ENCODE measurements at regions not wholly inside any gene's neighbourhood (a gene's known extent, or its start where the extent isn't known, plus 50 kb on each side); places are given as distances from the start of the nearest gene placed in this dataset.
"Not testable (repeated sequence)": the region's sequence is repeated elsewhere in the genome, so short reads cannot be mapped to it uniquely, and the experiment has no call there.

DNA sequence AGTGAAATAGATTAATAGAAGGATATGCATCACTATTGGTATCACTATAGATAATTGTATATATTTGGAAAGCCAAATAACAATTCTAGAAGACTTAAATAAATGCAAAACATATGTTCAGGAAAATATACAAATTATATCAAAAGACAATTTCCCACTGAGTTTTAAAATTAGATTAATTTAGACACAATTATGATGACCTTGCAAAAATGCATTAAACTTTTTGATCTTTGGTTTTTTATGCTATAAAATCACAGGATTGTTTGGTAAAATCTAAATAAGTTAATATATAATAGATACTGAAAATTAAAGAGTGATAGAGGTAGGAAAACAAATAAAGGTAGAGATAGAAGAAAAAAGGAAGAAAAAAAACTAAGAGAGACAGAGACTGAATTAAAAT, 2027.7 kb downstream of the MRPL39 start:
- Mint-ChIP-seq H3K9me3 (peaks cover 6% of the 10 kb centered on the region), H3K27me3 (no peaks in the 10 kb centered on the region), H3K27ac (ENCODE audit: low read depth) (no peak overlapping the region), H3K4me1 (no peaks in the 10 kb centered on the region), H3K36me3 (ENCODE audit: insufficient read depth) (no peaks in the 10 kb centered on the region), H3K4me3 (no peak overlapping the region)
- ATAC-seq (replicated peaks; ENCODE audit: extremely low read depth, poor library complexity, severe bottlenecking), result no peak
- DNase-seq (ENCODE audit: low spot score in 2 of 2), result no peak

DNA sequence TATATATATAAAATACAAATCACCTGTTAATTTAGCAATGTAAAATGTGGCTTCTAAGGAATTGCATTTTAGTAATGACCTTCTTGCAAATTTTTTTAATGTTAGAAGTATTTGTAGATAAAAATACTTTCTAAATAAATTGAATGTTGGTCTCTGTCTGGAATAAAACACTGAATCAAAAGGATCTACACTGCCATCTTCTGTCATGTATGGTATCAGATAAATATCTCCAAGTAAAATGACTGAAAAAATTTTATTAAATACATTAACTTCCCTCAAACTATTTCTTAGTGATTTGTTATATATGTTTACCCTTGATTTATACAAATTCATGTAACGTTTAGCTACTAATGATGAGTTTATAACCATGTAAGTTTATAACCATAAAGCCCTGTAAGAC, 2029.3 kb downstream of the MRPL39 start:
- DNase-seq (ENCODE audit: low spot score in 2 of 2) (no peak), ATAC-seq (replicated peaks; ENCODE audit: extremely low read depth, poor library complexity, severe bottlenecking) (no peak)
- no peak overlapping the region for H3K27ac Mint-ChIP-seq (ENCODE audit: low read depth)
- H3K36me3 Mint-ChIP-seq (ENCODE audit: insufficient read depth), result no peaks in the 10 kb centered on the region
- H3K4me3 Mint-ChIP-seq, result no peak overlapping the region
- no peaks in the 10 kb centered on the region for H3K27me3 Mint-ChIP-seq
- peaks cover 7% of the 10 kb centered on the region for H3K9me3 Mint-ChIP-seq
- no peaks in the 10 kb centered on the region for H3K4me1 Mint-ChIP-seq

- Mint-ChIP-seq H3K4me3 (no peak overlapping the region), H3K9me3 (peaks cover 7% of the 10 kb centered on the region), H3K27me3 (no peaks in the 10 kb centered on the region), H3K36me3 (ENCODE audit: insufficient read depth) (no peaks in the 10 kb centered on the region), H3K27ac (ENCODE audit: low read depth) (no peak overlapping the region), H3K4me1 (no peaks in the 10 kb centered on the region)
- ATAC-seq (replicated peaks; ENCODE audit: extremely low read depth, poor library complexity, severe bottlenecking), result no peak
- no peak for DNase-seq (ENCODE audit: low spot score in 2 of 2)
Measured at GRCh38 chr21:23574932-23575331, 2032.3 kb downstream of the MRPL39 start.

- ATAC-seq (replicated peaks; ENCODE audit: extremely low read depth, poor library complexity, severe bottlenecking); H3K27ac Mint-ChIP-seq (ENCODE audit: low read depth); H3K4me3 Mint-ChIP-seq; DNase-seq (ENCODE audit: low spot score in 2 of 2); H3K27me3 Mint-ChIP-seq; H3K4me1 Mint-ChIP-seq; H3K36me3 Mint-ChIP-seq (ENCODE audit: insufficient read depth): not testable (repeated sequence)
- peaks cover 12% of the 10 kb centered on the region for H3K9me3 Mint-ChIP-seq
Measured at GRCh38 chr21:23548924-23549323, 2058.4 kb downstream of the MRPL39 start.

- Mint-ChIP-seq H3K27me3 (no peaks in the 10 kb centered on the region), H3K36me3 (ENCODE audit: insufficient read depth) (no peaks in the 10 kb centered on the region), H3K4me3 (no peak overlapping the region), H3K4me1 (no peaks in the 10 kb centered on the region), H3K27ac (ENCODE audit: low read depth) (no peak overlapping the region), H3K9me3 (peaks cover 4% of the 10 kb centered on the region)
- DNase-seq (ENCODE audit: low spot score in 2 of 2), result no peak
- ATAC-seq (replicated peaks; ENCODE audit: extremely low read depth, poor library complexity, severe bottlenecking), result no peak
Measured at GRCh38 chr21:23543333-23543732, 2063.9 kb downstream of the MRPL39 start.

- Mint-ChIP-seq H3K9me3 (peaks cover 5% of the 10 kb centered on the region), H3K4me3 (no peak overlapping the region), H3K36me3 (ENCODE audit: insufficient read depth) (no peaks in the 10 kb centered on the region), H3K27me3 (no peaks in the 10 kb centered on the region), H3K4me1 (no peaks in the 10 kb centered on the region), H3K27ac (ENCODE audit: low read depth) (no peak overlapping the region)
- ATAC-seq (replicated peaks; ENCODE audit: extremely low read depth, poor library complexity, severe bottlenecking), result no peak
- no peak for DNase-seq (ENCODE audit: low spot score in 2 of 2)
Measured at GRCh38 chr21:23542097-23542496, 2065.2 kb downstream of the MRPL39 start.

DNA sequence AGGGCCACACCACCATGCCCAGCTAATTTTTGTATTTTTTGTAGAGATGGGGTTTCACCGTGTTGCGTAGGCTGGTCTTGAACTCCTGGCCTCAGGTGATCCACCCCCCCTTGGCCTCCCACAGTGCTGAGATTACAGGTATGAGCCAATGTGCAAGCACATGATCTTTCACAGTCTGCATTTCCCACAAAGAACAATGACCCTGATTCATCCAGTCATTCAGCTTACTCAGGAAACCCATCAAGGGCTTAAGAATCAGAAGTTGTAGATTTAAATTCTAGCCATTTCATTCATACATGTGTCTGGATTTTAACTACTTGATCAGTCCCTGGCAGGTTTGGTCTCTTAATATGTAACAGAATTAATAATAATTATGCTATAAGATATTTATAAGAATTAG, 2065.7 kb downstream of the MRPL39 start:
- Mint-ChIP-seq H3K27me3 (no peaks in the 10 kb centered on the region), H3K36me3 (ENCODE audit: insufficient read depth) (no peaks in the 10 kb centered on the region), H3K4me1 (no peaks in the 10 kb centered on the region), H3K27ac (ENCODE audit: low read depth) (no peak overlapping the region), H3K9me3 (peaks cover 5% of the 10 kb centered on the region), H3K4me3 (no peak overlapping the region)
- DNase-seq (ENCODE audit: low spot score in 2 of 2) (no peak), ATAC-seq (replicated peaks; ENCODE audit: extremely low read depth, poor library complexity, severe bottlenecking) (no peak)

DNA sequence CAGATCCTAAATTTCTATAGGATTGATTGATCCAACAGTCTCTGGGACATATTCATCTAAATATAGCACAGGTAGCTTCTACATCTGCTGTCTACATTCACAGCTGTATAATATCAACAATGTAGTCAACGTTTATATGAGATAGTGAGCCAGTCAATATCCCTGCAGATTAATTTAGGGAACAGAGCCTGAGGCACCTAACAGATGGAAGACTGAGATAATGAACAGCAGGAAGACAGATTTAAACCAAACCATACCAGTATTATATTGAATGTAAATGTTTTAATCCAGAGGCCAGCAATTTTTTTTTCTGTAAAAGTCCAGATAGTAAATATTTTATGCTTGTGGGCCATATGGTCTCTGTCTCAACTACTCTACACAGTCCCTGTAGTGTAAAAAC, 2072.4 kb downstream of the MRPL39 start:
- Mint-ChIP-seq H3K9me3 (peaks cover 5% of the 10 kb centered on the region), H3K4me3 (no peak overlapping the region), H3K4me1 (no peaks in the 10 kb centered on the region), H3K27me3 (no peaks in the 10 kb centered on the region), H3K36me3 (ENCODE audit: insufficient read depth) (no peaks in the 10 kb centered on the region), H3K27ac (ENCODE audit: low read depth) (no peak overlapping the region)
- no peak for ATAC-seq (replicated peaks; ENCODE audit: extremely low read depth, poor library complexity, severe bottlenecking)
- DNase-seq (ENCODE audit: low spot score in 2 of 2), result no peak

DNA sequence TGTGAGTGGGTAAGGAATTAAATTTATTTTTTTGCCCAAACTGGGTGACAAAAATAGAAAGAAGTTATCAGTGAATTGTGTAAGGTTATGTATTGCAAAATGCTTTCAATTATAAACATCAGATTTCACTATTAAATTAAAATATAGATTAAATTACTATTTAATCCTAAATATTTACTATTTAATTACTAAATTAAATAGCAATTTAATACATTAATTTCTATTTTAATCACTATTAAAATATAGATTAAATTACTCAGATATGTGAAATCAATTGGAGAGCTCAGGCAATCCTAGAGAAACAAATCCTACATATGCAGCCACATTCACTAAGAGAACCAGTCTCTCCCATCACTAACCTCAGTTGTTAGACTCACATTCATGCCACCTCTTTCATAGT, 2075.8 kb downstream of the MRPL39 start:
- H3K27me3 Mint-ChIP-seq, result no peaks in the 10 kb centered on the region
- H3K36me3 Mint-ChIP-seq (ENCODE audit: insufficient read depth), result no peaks in the 10 kb centered on the region
- no peaks in the 10 kb centered on the region for H3K4me1 Mint-ChIP-seq
- H3K9me3 Mint-ChIP-seq, result no peaks in the 10 kb centered on the region
- ATAC-seq (replicated peaks; ENCODE audit: extremely low read depth, poor library complexity, severe bottlenecking) (no peak), DNase-seq (ENCODE audit: low spot score in 2 of 2) (no peak)
- H3K4me3 Mint-ChIP-seq, result no peak overlapping the region
- H3K27ac Mint-ChIP-seq (ENCODE audit: low read depth), result no peak overlapping the region

DNA sequence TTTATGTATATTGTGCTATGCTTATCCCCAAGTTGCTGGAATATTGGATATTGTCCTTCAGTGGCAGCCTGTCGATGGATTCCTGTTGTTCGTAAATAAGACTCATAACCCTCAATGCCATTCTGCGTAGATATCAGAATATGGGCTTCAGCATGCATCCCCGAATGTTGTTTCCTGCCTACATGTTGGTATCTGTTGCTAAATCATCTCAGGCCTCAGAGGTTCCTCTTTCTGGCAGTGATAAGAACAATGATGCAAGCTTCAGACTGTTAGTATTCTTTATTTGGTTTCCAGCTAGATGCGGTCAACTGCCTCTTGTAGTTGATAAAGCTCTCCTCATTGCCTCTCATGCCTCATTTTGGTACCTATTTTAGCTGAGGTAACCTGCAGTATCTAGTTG, 2082.6 kb downstream of the MRPL39 start:
- H3K9me3 Mint-ChIP-seq, result peaks cover 10% of the 10 kb centered on the region
- no peaks in the 10 kb centered on the region for H3K4me1 Mint-ChIP-seq
- no peak overlapping the region for H3K27ac Mint-ChIP-seq (ENCODE audit: low read depth)
- ATAC-seq (replicated peaks; ENCODE audit: extremely low read depth, poor library complexity, severe bottlenecking) (no peak), DNase-seq (ENCODE audit: low spot score in 2 of 2) (no peak)
- H3K36me3 Mint-ChIP-seq (ENCODE audit: insufficient read depth), result no peaks in the 10 kb centered on the region
- H3K4me3 Mint-ChIP-seq, result no peak overlapping the region
- no peaks in the 10 kb centered on the region for H3K27me3 Mint-ChIP-seq

- H3K9me3 Mint-ChIP-seq, result peaks cover 16% of the 10 kb centered on the region
- no peaks in the 10 kb centered on the region for H3K27me3 Mint-ChIP-seq
- no peak for DNase-seq (ENCODE audit: low spot score in 2 of 2)
- no peak overlapping the region for H3K27ac Mint-ChIP-seq (ENCODE audit: low read depth)
- no peaks in the 10 kb centered on the region for H3K36me3 Mint-ChIP-seq (ENCODE audit: insufficient read depth)
- no peak for ATAC-seq (replicated peaks; ENCODE audit: extremely low read depth, poor library complexity, severe bottlenecking)
- no peak overlapping the region for H3K4me3 Mint-ChIP-seq
- H3K4me1 Mint-ChIP-seq, result no peaks in the 10 kb centered on the region
Measured at GRCh38 chr21:23522751-23523150, 2084.5 kb downstream of the MRPL39 start.

DNA sequence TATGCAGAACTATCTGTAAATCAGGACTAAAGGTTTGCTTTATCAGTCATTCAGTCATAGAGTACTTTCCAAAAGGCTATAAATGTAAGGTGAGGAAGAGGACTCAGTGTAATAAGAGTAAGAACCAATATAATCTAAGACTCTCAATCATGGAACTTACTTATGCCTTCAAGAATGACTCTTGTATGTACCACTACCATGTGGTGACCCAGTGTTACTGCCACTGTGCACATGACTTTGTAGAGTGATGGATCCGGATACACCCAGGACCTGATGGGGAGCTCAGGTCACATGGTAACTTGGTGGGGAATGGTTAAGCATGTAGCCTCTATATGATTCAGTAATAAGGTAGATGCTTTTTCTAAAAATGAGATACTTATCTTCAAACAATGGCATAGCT, 2099.8 kb downstream of the MRPL39 start:
- Mint-ChIP-seq H3K36me3 (ENCODE audit: insufficient read depth) (no peaks in the 10 kb centered on the region), H3K9me3 (peaks cover 7% of the 10 kb centered on the region), H3K4me1 (no peaks in the 10 kb centered on the region), H3K27ac (ENCODE audit: low read depth) (no peak overlapping the region), H3K4me3 (no peak overlapping the region), H3K27me3 (no peaks in the 10 kb centered on the region)
- DNase-seq (ENCODE audit: low spot score in 2 of 2) (no peak), ATAC-seq (replicated peaks; ENCODE audit: extremely low read depth, poor library complexity, severe bottlenecking) (no peak)

- Mint-ChIP-seq H3K27ac (ENCODE audit: low read depth) (no peak overlapping the region), H3K4me1 (no peaks in the 10 kb centered on the region), H3K36me3 (ENCODE audit: insufficient read depth) (peaks cover 2% of the 10 kb centered on the region), H3K27me3 (no peaks in the 10 kb centered on the region), H3K4me3 (no peak overlapping the region), H3K9me3 (peaks cover 6% of the 10 kb centered on the region)
- ATAC-seq (replicated peaks; ENCODE audit: extremely low read depth, poor library complexity, severe bottlenecking) (no peak), DNase-seq (ENCODE audit: low spot score in 2 of 2) (no peak)
Measured at GRCh38 chr21:23496729-23497128, 2110.6 kb downstream of the MRPL39 start.

GRCh38 chr21:23488245-23488644, 2119.0 kb downstream of the MRPL39 start:
- H3K36me3 Mint-ChIP-seq (ENCODE audit: insufficient read depth), result no peaks in the 10 kb centered on the region
- H3K9me3 Mint-ChIP-seq, result peaks cover 11% of the 10 kb centered on the region
- no peak for DNase-seq (ENCODE audit: low spot score in 2 of 2)
- H3K27me3 Mint-ChIP-seq, result no peaks in the 10 kb centered on the region
- no peak for ATAC-seq (replicated peaks; ENCODE audit: extremely low read depth, poor library complexity, severe bottlenecking)
- no peaks in the 10 kb centered on the region for H3K4me1 Mint-ChIP-seq
- no peak overlapping the region for H3K4me3 Mint-ChIP-seq
- H3K27ac Mint-ChIP-seq (ENCODE audit: low read depth), result no peak overlapping the region
